C4-2B (cell line): ENCODE measurements at regions not wholly inside any gene's neighbourhood (a gene's known extent, or its start where the extent isn't known, plus 50 kb on each side); places are given as distances from the start of the nearest gene placed in this dataset.
"Not testable (repeated sequence)": the region's sequence is repeated elsewhere in the genome, so short reads cannot be mapped to it uniquely, and the experiment has no call there.

ENCODE experiments used
- H3K27ac ChIP-seq: fragments of 450-650 bp; 2 replicates; pipeline ENCODE4 v1.5.1; 2017
- CTCF ChIP-seq: fragments of 450-650 bp; conservative IDR thresholded peaks from 2 replicates; pipeline ENCODE4 v1.5.1; 2017; ENCODE audit warnings: mild to moderate bottlenecking
- ZFX ChIP-seq: fragments of 450-650 bp; IDR thresholded peaks from 2 replicates; pipeline ENCODE4 v1.6.1; 2017

GRCh38 chr7:35926966-35927365 lies 126.1 kb downstream of the SEPTIN7 start:
- not testable (repeated sequence) for H3K27ac ChIP-seq

GRCh38 chr7:35931134-35931533 lies 130.3 kb downstream of the SEPTIN7 start:
- H3K27ac ChIP-seq = not testable (repeated sequence)

GRCh38 chr7:35931551-35931950 lies 130.7 kb downstream of the SEPTIN7 start:
- H3K27ac ChIP-seq = not testable (repeated sequence)

GRCh38 chr7:35940695-35941094 lies 139.8 kb downstream of the SEPTIN7 start:
- not testable (repeated sequence) for H3K27ac ChIP-seq

GRCh38 chr7:35945621-35946020 lies 144.8 kb downstream of the SEPTIN7 start:
- not testable (repeated sequence) for H3K27ac ChIP-seq

GRCh38 chr7:35955735-35956134 lies 154.9 kb downstream of the SEPTIN7 start:
- not testable (repeated sequence) for H3K27ac ChIP-seq

- not testable (repeated sequence) for H3K27ac ChIP-seq
These were observed 156.1 kb downstream of the SEPTIN7 start for GRCh38 chr7:35956988-35957387.

- not testable (repeated sequence) for H3K27ac ChIP-seq
These were observed 160.4 kb downstream of the SEPTIN7 start for GRCh38 chr7:35961260-35961659.

- H3K27ac ChIP-seq = not testable (repeated sequence)
These were observed 161.8 kb downstream of the SEPTIN7 start for GRCh38 chr7:35962607-35963006.

GRCh38 chr7:35967366-35968139 lies 166.7 kb downstream of the SEPTIN7 start:
- no peak overlapping the region for H3K27ac ChIP-seq
- no peak for TF ChIP-seq ZFX
- no peak for TF ChIP-seq CTCF

- H3K27ac ChIP-seq = no peak overlapping the region
- no peak for TF ChIP-seq CTCF
- TF ChIP-seq ZFX = no peak
These were observed 167.5 kb downstream of the SEPTIN7 start for GRCh38 chr7:35968140-35968940.

GRCh38 chr7:35969066-35969465 lies 168.2 kb downstream of the SEPTIN7 start:
- TF ChIP-seq ZFX (no peak), CTCF (no peak)

More at GRCh38 chr7:35969066-35969465, 168.2 kb downstream of the SEPTIN7 start:
- H3K27ac ChIP-seq = no peak overlapping the region
